ENCODE measurements at regions not wholly inside any gene's neighbourhood (a gene's known extent, or its start where the extent isn't known, plus 50 kb on each side); places are given as distances from the start of the nearest gene placed in this dataset.

- TF ChIP-seq, protein P1, sequence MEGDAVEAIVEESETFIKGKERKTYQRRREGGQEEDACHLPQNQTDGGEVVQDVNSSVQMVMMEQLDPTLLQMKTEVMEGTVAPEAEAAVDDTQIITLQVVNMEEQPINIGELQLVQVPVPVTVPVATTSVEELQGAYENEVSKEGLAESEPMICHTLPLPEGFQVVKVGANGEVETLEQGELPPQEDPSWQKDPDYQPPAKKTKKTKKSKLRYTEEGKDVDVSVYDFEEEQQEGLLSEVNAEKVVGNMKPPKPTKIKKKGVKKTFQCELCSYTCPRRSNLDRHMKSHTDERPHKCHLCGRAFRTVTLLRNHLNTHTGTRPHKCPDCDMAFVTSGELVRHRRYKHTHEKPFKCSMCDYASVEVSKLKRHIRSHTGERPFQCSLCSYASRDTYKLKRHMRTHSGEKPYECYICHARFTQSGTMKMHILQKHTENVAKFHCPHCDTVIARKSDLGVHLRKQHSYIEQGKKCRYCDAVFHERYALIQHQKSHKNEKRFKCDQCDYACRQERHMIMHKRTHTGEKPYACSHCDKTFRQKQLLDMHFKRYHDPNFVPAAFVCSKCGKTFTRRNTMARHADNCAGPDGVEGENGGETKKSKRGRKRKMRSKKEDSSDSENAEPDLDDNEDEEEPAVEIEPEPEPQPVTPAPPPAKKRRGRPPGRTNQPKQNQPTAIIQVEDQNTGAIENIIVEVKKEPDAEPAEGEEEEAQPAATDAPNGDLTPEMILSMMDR (tag by site-specific recombination; IDR thresholded peaks at IDR 0.05), result no peak
- TF ChIP-seq, protein P2, sequence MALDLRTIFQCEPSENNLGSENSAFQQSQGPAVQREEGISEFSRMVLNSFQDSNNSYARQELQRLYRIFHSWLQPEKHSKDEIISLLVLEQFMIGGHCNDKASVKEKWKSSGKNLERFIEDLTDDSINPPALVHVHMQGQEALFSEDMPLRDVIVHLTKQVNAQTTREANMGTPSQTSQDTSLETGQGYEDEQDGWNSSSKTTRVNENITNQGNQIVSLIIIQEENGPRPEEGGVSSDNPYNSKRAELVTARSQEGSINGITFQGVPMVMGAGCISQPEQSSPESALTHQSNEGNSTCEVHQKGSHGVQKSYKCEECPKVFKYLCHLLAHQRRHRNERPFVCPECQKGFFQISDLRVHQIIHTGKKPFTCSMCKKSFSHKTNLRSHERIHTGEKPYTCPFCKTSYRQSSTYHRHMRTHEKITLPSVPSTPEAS (tag by site-specific recombination; IDR thresholded peaks at IDR 0.05), result no peak
- no peak for TF ChIP-seq ZNF623 (tag by site-specific recombination; IDR thresholded peaks at IDR 0.05)
- TF ChIP-seq ZNF121 (tag by site-specific recombination; IDR thresholded peaks at IDR 0.05), result no peak
- no peak for TF ChIP-seq YY1 (tag by site-specific recombination; IDR thresholded peaks at IDR 0.05)
- TF ChIP-seq ZNF561 (tag by site-specific recombination; IDR thresholded peaks at IDR 0.05; ENCODE audit: borderline replicate concordance), result no peak
Observed at GRCh38 chrX:45954026-45954425, 591.2 kb downstream of the ZNF674 start.

All from HEK293 (cell line).